T-helper 17 cell (primary cell): ENCODE measurements at regions not wholly inside any gene's neighbourhood (a gene's known extent, or its start where the extent isn't known, plus 50 kb on each side); places are given as distances from the start of the nearest gene placed in this dataset.

Experiments
- ATAC-seq: fragments of 150-1000 bp; cut with Tn5 transposase; 2 replicates; pipeline ENCODE4 v1.10.0; 2021; ENCODE audit warnings: mild to moderate bottlenecking, moderate library complexity
- DNase-seq, 3 donors: peaks; one replicate each; pipeline versions ENCODE4 v3.0.0 to v3.0.0-alpha.2; 2020 to 2021
- H3K9me3 ChIP-seq: one replicate; pipeline ENCODE4 v1.7.0; 2013; ENCODE audit warnings: low read length, mild to moderate bottlenecking; ENCODE audit not compliant: control insufficient read depth, poor library complexity, severe bottlenecking
- H3K27ac Mint-ChIP-seq: one replicate; pipeline ENCODE4 v1.8.0; 2022; ENCODE audit warnings: mild to moderate bottlenecking, moderate library complexity, mixed read lengths
- H3K27me3 Mint-ChIP-seq: one replicate; pipeline ENCODE4 v1.8.0; 2022; ENCODE audit warnings: mixed read lengths
- H3K36me3 Mint-ChIP-seq: one replicate; pipeline ENCODE4 v1.8.0; 2022; ENCODE audit warnings: low read depth, mixed read lengths
- H3K4me1 Mint-ChIP-seq: one replicate; pipeline ENCODE4 v1.8.0; 2022; ENCODE audit warnings: mild to moderate bottlenecking, mixed read lengths
- H3K4me3 Mint-ChIP-seq: one replicate; pipeline ENCODE4 v1.8.0; 2022; ENCODE audit warnings: mild to moderate bottlenecking, moderate library complexity, mixed read lengths

GRCh38 chr4:81990211-81990610 lies 383.6 kb downstream of the HNRNPD start:
- no peaks in the 10 kb centered on the region for H3K9me3 ChIP-seq
- no peak overlapping the region for H3K4me3 Mint-ChIP-seq
- H3K27ac Mint-ChIP-seq, result no peak overlapping the region
- ATAC-seq, result no peak
- no peaks in the 10 kb centered on the region for H3K36me3 Mint-ChIP-seq
- H3K27me3 Mint-ChIP-seq, result peaks cover 39% of the 10 kb centered on the region
- no peak for DNase-seq
- peaks cover 2% of the 10 kb centered on the region for H3K4me1 Mint-ChIP-seq

DNA sequence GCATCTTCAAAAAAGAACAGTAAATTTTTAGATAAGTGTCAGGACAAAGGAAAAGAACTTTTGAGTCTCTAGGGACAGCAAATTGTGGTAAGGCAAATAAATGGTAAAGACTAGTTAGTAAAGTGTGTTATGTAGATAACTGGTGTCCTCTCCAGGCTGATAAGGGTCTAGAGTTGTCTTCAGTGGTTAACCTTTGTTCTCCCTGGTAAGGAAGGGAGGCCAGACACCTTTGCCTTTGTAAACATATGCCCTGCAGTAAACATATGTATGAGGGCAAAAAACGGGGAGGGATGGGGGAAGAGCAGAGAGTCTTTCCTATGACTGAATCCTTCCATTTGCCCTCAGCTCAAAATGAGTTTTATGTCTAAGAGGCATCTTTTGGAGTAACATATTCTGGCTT lies 384.6 kb downstream of the HNRNPD start:
- no peak overlapping the region for H3K4me3 Mint-ChIP-seq
- no peak overlapping the region for H3K27ac Mint-ChIP-seq
- ATAC-seq, result no peak

DNA sequence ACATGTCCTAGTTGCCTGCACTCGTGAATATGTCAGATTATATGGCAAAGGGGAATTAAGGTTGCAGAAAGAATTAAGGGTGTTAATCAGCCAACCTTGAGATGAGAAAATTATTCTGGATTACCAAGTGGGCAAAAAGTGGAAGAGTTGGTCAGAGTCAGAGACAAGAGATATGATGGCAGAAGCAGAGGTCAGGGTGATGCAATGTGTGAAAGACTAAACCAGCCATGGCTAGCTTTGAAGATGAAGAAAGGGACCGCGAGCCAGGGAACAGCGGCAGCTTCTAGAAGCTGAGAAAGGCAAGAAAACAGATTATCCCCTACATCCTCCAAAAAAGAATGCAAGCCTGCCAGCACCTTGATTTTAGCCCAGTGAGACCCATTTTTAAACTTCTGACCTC lies 385.6 kb downstream of the HNRNPD start:
- H3K4me3 Mint-ChIP-seq, result no peak overlapping the region
- ATAC-seq, result no peak
- no peak overlapping the region for H3K27ac Mint-ChIP-seq
- DNase-seq, result no peak
- H3K27me3 Mint-ChIP-seq, result peaks cover 47% of the 10 kb centered on the region
- H3K9me3 ChIP-seq, result no peaks in the 10 kb centered on the region
- H3K4me1 Mint-ChIP-seq, result peaks cover 2% of the 10 kb centered on the region
- no peaks in the 10 kb centered on the region for H3K36me3 Mint-ChIP-seq

More for the DNA sequence above, 384.6 kb downstream of the HNRNPD start:
- peaks cover 2% of the 10 kb centered on the region for H3K4me1 Mint-ChIP-seq
- H3K36me3 Mint-ChIP-seq, result no peaks in the 10 kb centered on the region
- peaks cover 42% of the 10 kb centered on the region for H3K27me3 Mint-ChIP-seq
- DNase-seq, result no peak
- no peaks in the 10 kb centered on the region for H3K9me3 ChIP-seq

GRCh38 chr4:81984746-81985145 lies 389.0 kb downstream of the HNRNPD start:
- ATAC-seq, result no peak
- H3K27ac Mint-ChIP-seq, result no peak overlapping the region

GRCh38 chr4:81982846-81983540 lies 390.8 kb downstream of the HNRNPD start:
- H3K4me3 Mint-ChIP-seq, result no peak overlapping the region
- H3K4me1 Mint-ChIP-seq, result no peaks in the 10 kb centered on the region
- no peak for ATAC-seq
- peaks cover 26% of the 10 kb centered on the region for H3K27me3 Mint-ChIP-seq
- DNase-seq, result no peak
- no peaks in the 10 kb centered on the region for H3K36me3 Mint-ChIP-seq
- H3K9me3 ChIP-seq, result no peaks in the 10 kb centered on the region
- H3K27ac Mint-ChIP-seq, result no peak overlapping the region

More at GRCh38 chr4:81984746-81985145, 389.0 kb downstream of the HNRNPD start:
- Mint-ChIP-seq H3K4me1 (no peaks in the 10 kb centered on the region), H3K4me3 (no peak overlapping the region), H3K36me3 (no peaks in the 10 kb centered on the region), H3K27me3 (peaks cover 34% of the 10 kb centered on the region)
- DNase-seq, result no peak
- no peaks in the 10 kb centered on the region for H3K9me3 ChIP-seq

GRCh38 chr4:81981218-81981617 lies 392.6 kb downstream of the HNRNPD start:
- ATAC-seq (no peak), DNase-seq (no peak)
- H3K27me3 Mint-ChIP-seq, result peaks cover 18% of the 10 kb centered on the region
- H3K4me3 Mint-ChIP-seq, result no peak overlapping the region
- no peaks in the 10 kb centered on the region for H3K9me3 ChIP-seq
- no peak overlapping the region for H3K27ac Mint-ChIP-seq
- H3K4me1 Mint-ChIP-seq, result no peaks in the 10 kb centered on the region
- no peaks in the 10 kb centered on the region for H3K36me3 Mint-ChIP-seq

GRCh38 chr4:81974523-81974922 lies 399.3 kb downstream of the HNRNPD start:
- H3K36me3 Mint-ChIP-seq, result no peaks in the 10 kb centered on the region
- H3K4me1 Mint-ChIP-seq, result peaks cover 3% of the 10 kb centered on the region
- DNase-seq, result no peak
- H3K27me3 Mint-ChIP-seq, result peaks cover 24% of the 10 kb centered on the region
- no peak for ATAC-seq
- H3K9me3 ChIP-seq, result no peaks in the 10 kb centered on the region
- no peak overlapping the region for H3K4me3 Mint-ChIP-seq
- H3K27ac Mint-ChIP-seq, result no peak overlapping the region

- no peak overlapping the region for H3K27ac Mint-ChIP-seq
- ATAC-seq (no peak), DNase-seq (no peak)
- no peaks in the 10 kb centered on the region for H3K36me3 Mint-ChIP-seq
- H3K9me3 ChIP-seq, result no peaks in the 10 kb centered on the region
- H3K4me1 Mint-ChIP-seq, result peaks cover 3% of the 10 kb centered on the region
- H3K4me3 Mint-ChIP-seq, result no peak overlapping the region
- H3K27me3 Mint-ChIP-seq, result peaks cover 31% of the 10 kb centered on the region
Measured at GRCh38 chr4:81971637-81972381, 402.0 kb downstream of the HNRNPD start.

- Mint-ChIP-seq H3K27ac (no peak overlapping the region), H3K36me3 (no peaks in the 10 kb centered on the region), H3K4me1 (peaks cover 3% of the 10 kb centered on the region), H3K4me3 (no peak overlapping the region), H3K27me3 (peaks cover 35% of the 10 kb centered on the region)
- no peaks in the 10 kb centered on the region for H3K9me3 ChIP-seq
- DNase-seq, result no peak
- ATAC-seq, result no peak
Measured at GRCh38 chr4:81971061-81971460, 402.7 kb downstream of the HNRNPD start.

DNA sequence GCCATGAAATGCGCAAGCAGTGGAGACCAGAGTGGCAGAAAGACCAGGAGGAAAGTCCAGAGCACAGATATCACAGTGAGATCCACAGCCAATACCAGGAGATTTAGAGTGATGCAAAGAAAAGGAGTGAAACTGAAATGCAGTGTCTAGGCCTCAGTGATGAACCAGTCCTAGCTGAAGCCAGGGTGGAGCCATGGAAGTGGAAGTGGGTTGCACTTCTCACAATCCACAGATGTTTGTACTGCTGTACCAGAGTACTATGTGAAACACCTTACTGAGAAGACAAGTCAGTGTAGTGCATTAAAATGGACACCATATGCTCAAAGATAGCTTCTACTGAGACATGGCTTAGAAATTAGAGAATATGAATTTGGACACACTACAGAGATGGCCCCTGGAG lies 403.3 kb downstream of the HNRNPD start:
- H3K9me3 ChIP-seq, result no peaks in the 10 kb centered on the region
- Mint-ChIP-seq H3K27ac (no peak overlapping the region), H3K27me3 (peaks cover 41% of the 10 kb centered on the region), H3K4me1 (peaks cover 3% of the 10 kb centered on the region), H3K4me3 (no peak overlapping the region), H3K36me3 (no peaks in the 10 kb centered on the region)
- ATAC-seq, result no peak
- no peak for DNase-seq

GRCh38 chr4:81966676-81967075 lies 407.1 kb downstream of the HNRNPD start:
- no peak overlapping the region for H3K4me3 Mint-ChIP-seq
- H3K9me3 ChIP-seq, result no peaks in the 10 kb centered on the region
- ATAC-seq (no peak), DNase-seq (no peak)
- peaks cover 43% of the 10 kb centered on the region for H3K27me3 Mint-ChIP-seq
- H3K4me1 Mint-ChIP-seq, result no peaks in the 10 kb centered on the region
- no peak overlapping the region for H3K27ac Mint-ChIP-seq
- no peaks in the 10 kb centered on the region for H3K36me3 Mint-ChIP-seq

- Mint-ChIP-seq H3K36me3 (no peaks in the 10 kb centered on the region), H3K4me3 (no peak overlapping the region), H3K27me3 (peaks cover 37% of the 10 kb centered on the region), H3K4me1 (no peaks in the 10 kb centered on the region), H3K27ac (no peak overlapping the region)
- ATAC-seq, result no peak
- no peak for DNase-seq
- no peaks in the 10 kb centered on the region for H3K9me3 ChIP-seq
Measured at GRCh38 chr4:81965911-81966310, 407.9 kb downstream of the HNRNPD start.

GRCh38 chr4:81965454-81965853 lies 408.3 kb downstream of the HNRNPD start:
- Mint-ChIP-seq H3K27ac (no peak overlapping the region), H3K36me3 (no peaks in the 10 kb centered on the region), H3K4me3 (no peak overlapping the region), H3K27me3 (peaks cover 36% of the 10 kb centered on the region), H3K4me1 (no peaks in the 10 kb centered on the region)
- no peaks in the 10 kb centered on the region for H3K9me3 ChIP-seq
- no peak for ATAC-seq
- DNase-seq, result no peak

- ATAC-seq (no peak), DNase-seq (no peak)
- H3K9me3 ChIP-seq, result no peaks in the 10 kb centered on the region
- Mint-ChIP-seq H3K27me3 (peaks cover 44% of the 10 kb centered on the region), H3K4me1 (no peaks in the 10 kb centered on the region), H3K36me3 (no peaks in the 10 kb centered on the region), H3K27ac (no peak overlapping the region), H3K4me3 (no peak overlapping the region)
Measured at GRCh38 chr4:81963763-81964020, 410.1 kb downstream of the HNRNPD start.
